MCF 10A (cell line): ENCODE measurements at regions not wholly inside any gene's neighbourhood (a gene's known extent, or its start where the extent isn't known, plus 50 kb on each side); places are given as distances from the start of the nearest gene placed in this dataset.

Experiments
- BruUV-seq: library from RNA; stranded (reverse); fragments of 400-500 nt; replicated peaks from 2 replicates; lab custom pipeline; 2021; lab: Mats Ljungman, UMichigan
- CTCF ChIA-PET: fragments of 300-600 bp; sonication (Branson Sonifier 250); formaldehyde crosslinking; extraction: SDS; loops from one replicate; lab custom pipeline; 2021; ENCODE audit warnings: antibody characterized with exemption, inconsistent platforms; lab: Yijun Ruan, JAX
- POLR2A ChIA-PET: fragments of 300-600, 350-650 bp; sonication (Branson Sonifier 250); formaldehyde crosslinking; extraction: SDS; loops from one replicate; lab custom pipeline; 2020; ENCODE audit warnings: antibody characterized with exemption, inconsistent platforms; lab: Yijun Ruan, JAX
- DNase-seq: peaks from one replicate; pipeline ENCODE4 v3.0.0-alpha.2; 2018; ENCODE audit not compliant: unreplicated experiment
- H3K27ac Mint-ChIP-seq: one replicate; pipeline ENCODE4 v1.8.0; 2022; ENCODE audit warnings: mild to moderate bottlenecking, low read depth, mixed read lengths; ENCODE audit not compliant: unreplicated experiment
- H3K27me3 Mint-ChIP-seq: one replicate; pipeline ENCODE4 v1.8.0; 2022; ENCODE audit warnings: mixed read lengths; ENCODE audit not compliant: insufficient read depth, unreplicated experiment
- H3K36me3 Mint-ChIP-seq: one replicate; pipeline ENCODE4 v1.8.0; 2022; ENCODE audit warnings: mild to moderate bottlenecking, moderate library complexity, mixed read lengths; ENCODE audit not compliant: insufficient read depth, unreplicated experiment
- H3K4me1 Mint-ChIP-seq: one replicate; pipeline ENCODE4 v1.8.0; 2022; ENCODE audit warnings: mixed read lengths; ENCODE audit not compliant: insufficient read depth, unreplicated experiment
- H3K4me3 Mint-ChIP-seq: one replicate; pipeline ENCODE4 v1.8.0; 2022; ENCODE audit warnings: mild to moderate bottlenecking, moderate library complexity, mixed read lengths; ENCODE audit not compliant: unreplicated experiment
- H3K9me3 Mint-ChIP-seq: one replicate; pipeline ENCODE4 v1.8.0; 2022; ENCODE audit warnings: mixed read lengths; ENCODE audit not compliant: unreplicated experiment
- intact Hi-C: fragments of 100-400 bp; cut with micrococcal nuclease; formaldehyde crosslinking; loops from 2 replicates; pipeline ENCODE4 v1.14.1; 2022
- TF ChIP-seq, protein P1 (sequence below): fragments of 200-600 bp; IDR thresholded peaks from one replicate; pipeline ENCODE4 v1.8.0; 2022; ENCODE audit warnings: antibody characterized with exemption, mild to moderate bottlenecking; ENCODE audit not compliant: unreplicated experiment

DNA sequence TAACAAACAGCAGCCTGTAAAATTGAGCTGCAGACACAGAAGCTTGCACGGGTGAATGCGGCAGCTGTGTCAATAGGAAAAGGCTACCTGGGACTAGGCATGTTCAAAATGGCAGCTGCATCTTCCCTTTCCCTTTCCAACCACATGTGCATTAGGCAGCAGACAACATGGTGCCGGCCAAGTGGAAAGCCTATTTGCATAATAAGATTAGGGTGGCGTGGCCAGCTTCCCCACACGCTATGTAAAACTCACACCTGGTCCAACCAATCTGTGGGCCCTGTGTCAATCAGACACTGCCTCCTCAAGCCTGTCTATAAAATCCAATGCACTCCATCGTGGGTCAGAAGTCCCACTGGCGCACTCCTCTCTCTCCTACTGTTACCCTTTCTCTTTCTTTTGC lies 61.0 kb upstream of the RBBP6 start:
- ChIA-PET CTCF (no interaction called here), POLR2A (no interaction called here)
- H3K9me3 Mint-ChIP-seq: no peaks in the 10 kb centered on the region
- peaks cover 6% of the 10 kb centered on the region for H3K27me3 Mint-ChIP-seq
- no peak overlapping the region for H3K27ac Mint-ChIP-seq
- DNase-seq: no peak
- TF ChIP-seq, protein P1, sequence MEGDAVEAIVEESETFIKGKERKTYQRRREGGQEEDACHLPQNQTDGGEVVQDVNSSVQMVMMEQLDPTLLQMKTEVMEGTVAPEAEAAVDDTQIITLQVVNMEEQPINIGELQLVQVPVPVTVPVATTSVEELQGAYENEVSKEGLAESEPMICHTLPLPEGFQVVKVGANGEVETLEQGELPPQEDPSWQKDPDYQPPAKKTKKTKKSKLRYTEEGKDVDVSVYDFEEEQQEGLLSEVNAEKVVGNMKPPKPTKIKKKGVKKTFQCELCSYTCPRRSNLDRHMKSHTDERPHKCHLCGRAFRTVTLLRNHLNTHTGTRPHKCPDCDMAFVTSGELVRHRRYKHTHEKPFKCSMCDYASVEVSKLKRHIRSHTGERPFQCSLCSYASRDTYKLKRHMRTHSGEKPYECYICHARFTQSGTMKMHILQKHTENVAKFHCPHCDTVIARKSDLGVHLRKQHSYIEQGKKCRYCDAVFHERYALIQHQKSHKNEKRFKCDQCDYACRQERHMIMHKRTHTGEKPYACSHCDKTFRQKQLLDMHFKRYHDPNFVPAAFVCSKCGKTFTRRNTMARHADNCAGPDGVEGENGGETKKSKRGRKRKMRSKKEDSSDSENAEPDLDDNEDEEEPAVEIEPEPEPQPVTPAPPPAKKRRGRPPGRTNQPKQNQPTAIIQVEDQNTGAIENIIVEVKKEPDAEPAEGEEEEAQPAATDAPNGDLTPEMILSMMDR: no peak
- BruUV-seq: no TSS peak
- H3K36me3 Mint-ChIP-seq: no peaks in the 10 kb centered on the region
- H3K4me3 Mint-ChIP-seq: no peak overlapping the region
- intact Hi-C loops: no loop called here
- no peaks in the 10 kb centered on the region for H3K4me1 Mint-ChIP-seq

DNA sequence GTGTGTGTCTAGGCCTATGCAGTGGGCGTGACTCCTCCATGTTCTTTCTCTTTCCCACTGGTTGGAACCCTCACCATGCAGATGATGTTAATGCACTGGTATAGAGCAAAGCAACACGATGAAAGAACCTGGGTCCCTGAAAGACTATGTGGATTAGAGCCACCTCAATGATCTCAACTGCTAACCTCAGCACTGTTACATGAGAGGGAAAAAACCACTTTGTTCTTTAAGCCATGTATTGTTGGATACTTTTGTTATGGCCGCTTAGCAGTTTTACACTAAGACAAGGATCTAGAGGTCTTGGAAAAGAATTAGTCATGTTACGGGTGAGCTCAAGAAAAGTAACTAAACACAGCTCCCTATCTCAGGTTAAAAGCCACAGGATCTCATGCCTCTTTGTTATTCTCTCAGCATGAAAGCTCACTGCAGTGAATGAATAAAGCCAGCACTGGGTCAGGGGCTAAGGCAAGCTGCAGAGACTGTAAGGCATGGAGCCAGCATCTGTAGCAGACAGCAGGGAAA lies 56.6 kb upstream of the RBBP6 start:
- ChIA-PET CTCF (interaction anchor here (2.0 kb wide), 1 partner anchor 22 kb away, joined by 6 read pairs; no protein-coding TSS in a partner anchor), POLR2A (no interaction called here)
- intact Hi-C loops: no loop called here
- Mint-ChIP-seq H3K36me3 (no peaks in the 10 kb centered on the region), H3K9me3 (no peaks in the 10 kb centered on the region), H3K4me1 (no peaks in the 10 kb centered on the region), H3K27me3 (no peaks in the 10 kb centered on the region), H3K27ac (no peak overlapping the region), H3K4me3 (no peak overlapping the region)
- DNase-seq: no peak
- no TSS peak for BruUV-seq
- TF ChIP-seq, protein P1: no peak

DNA sequence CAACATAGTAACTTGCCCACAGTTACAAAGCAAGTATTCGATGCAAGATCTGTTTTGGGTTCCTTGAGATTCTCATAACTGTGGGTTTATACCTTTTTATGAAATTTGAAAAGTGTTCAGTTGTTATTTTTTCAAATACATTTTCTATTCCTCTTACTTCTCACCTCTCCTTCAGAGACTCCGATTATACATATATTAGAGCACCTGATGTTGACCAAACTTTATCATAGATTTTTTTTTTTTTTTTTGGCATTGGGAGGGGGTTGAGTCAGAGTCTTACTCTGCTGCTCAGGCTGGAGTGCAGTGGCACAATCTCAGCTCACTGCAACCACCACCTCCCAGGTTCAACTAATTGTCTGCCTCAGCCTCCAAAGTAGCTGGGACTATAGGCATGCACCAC lies 51.3 kb upstream of the RBBP6 start:
- ChIA-PET CTCF (interaction anchor here (4.5 kb wide), 1 partner anchor 17 kb away, joined by 23 read pairs; no protein-coding TSS in a partner anchor), POLR2A (no interaction called here)
- peaks cover 16% of the 10 kb centered on the region for H3K9me3 Mint-ChIP-seq

More for the DNA sequence above, 51.3 kb upstream of the RBBP6 start:
- no peak overlapping the region for H3K27ac Mint-ChIP-seq
- BruUV-seq: no TSS peak
- no peak overlapping the region for H3K4me3 Mint-ChIP-seq
- no peak for DNase-seq
- TF ChIP-seq, protein P1: no peak
- peaks cover 5% of the 10 kb centered on the region for H3K4me1 Mint-ChIP-seq
- peaks cover 5% of the 10 kb centered on the region for H3K36me3 Mint-ChIP-seq
- H3K27me3 Mint-ChIP-seq: no peaks in the 10 kb centered on the region
- intact Hi-C loops: no loop called here
